H9 (cell line): ENCODE measurements at regions not wholly inside any gene's neighbourhood (a gene's known extent, or its start where the extent isn't known, plus 50 kb on each side); places are given as distances from the start of the nearest gene placed in this dataset.

ENCODE experiments used
- DNase-seq: peaks from one replicate; pipeline ENCODE4 v3.0.0-alpha.2; 2017
- H2AFZ ChIP-seq: one replicate; pipeline ENCODE4 v1.6.1; 2013; ENCODE audit warnings: mild to moderate bottlenecking, low read length, control low read depth, moderate library complexity
- H2AK5ac ChIP-seq: 2 replicates; pipeline ENCODE4 v1.6.1; 2013; ENCODE audit warnings: low read length, control low read depth, mixed read lengths; ENCODE audit not compliant: insufficient read length
- H2BK120ac ChIP-seq: one replicate; pipeline ENCODE4 v1.6.1; 2013; ENCODE audit warnings: low read depth, mild to moderate bottlenecking, low read length, control low read depth, inconsistent platforms; ENCODE audit not compliant: poor library complexity, severe bottlenecking
- H2BK12ac ChIP-seq: 2 replicates; pipeline ENCODE4 v1.6.1; 2013; ENCODE audit warnings: low read length, control low read depth, mixed read lengths, low read depth; ENCODE audit not compliant: insufficient read length
- H2BK15ac ChIP-seq: 2 replicates; pipeline ENCODE4 v1.6.1; 2013; ENCODE audit warnings: low read depth, low read length, control low read depth
- H2BK20ac ChIP-seq: one replicate; pipeline ENCODE4 v1.6.1; 2013; ENCODE audit warnings: low read depth, mild to moderate bottlenecking, low read length, control low read depth, inconsistent platforms; ENCODE audit not compliant: poor library complexity, severe bottlenecking
- H2BK5ac ChIP-seq: 2 replicates; pipeline ENCODE4 v1.6.1; 2013; ENCODE audit warnings: low read length, control low read depth, mixed read lengths; ENCODE audit not compliant: insufficient read length
- H3K14ac ChIP-seq: 2 replicates; pipeline ENCODE4 v1.6.1; 2013; ENCODE audit warnings: low read length, control low read depth; ENCODE audit not compliant: insufficient read depth
- H3K18ac ChIP-seq: 2 replicates; pipeline ENCODE4 v1.6.1; 2013; ENCODE audit warnings: low read depth, mild to moderate bottlenecking, mixed read lengths, low read length, control low read depth; ENCODE audit not compliant: insufficient read length
- H3K23ac ChIP-seq: 2 replicates; pipeline ENCODE4 v1.6.1; 2013; ENCODE audit warnings: low read length, control low read depth, mixed read lengths, low read depth; ENCODE audit not compliant: insufficient read length
- H3K23me2 ChIP-seq: 2 replicates; pipeline ENCODE4 v1.6.1; 2013; ENCODE audit warnings: low read depth, mild to moderate bottlenecking, mixed read lengths, low read length, control low read depth; ENCODE audit not compliant: insufficient read length, poor library complexity, severe bottlenecking
- H3K27ac ChIP-seq: 2 replicates; pipeline ENCODE4 v1.5.1; 2013; ENCODE audit warnings: low read length, control low read depth, mixed read lengths, low read depth; ENCODE audit not compliant: insufficient read length
- H3K27me3 ChIP-seq: 2 replicates; pipeline ENCODE4 v1.6.1; 2013; ENCODE audit warnings: low read length, control low read depth, inconsistent platforms; ENCODE audit not compliant: insufficient read depth
- H3K4ac ChIP-seq: 2 replicates; pipeline ENCODE4 v1.6.1; 2013; ENCODE audit warnings: low read depth, mild to moderate bottlenecking, control low read depth, inconsistent platforms, low read length, moderate library complexity
- H3K4me1 ChIP-seq: 2 replicates; pipeline ENCODE4 v1.6.1; 2013; ENCODE audit warnings: low read length, control low read depth, inconsistent platforms; ENCODE audit not compliant: insufficient read depth
- H3K4me2 ChIP-seq: 2 replicates; pipeline ENCODE4 v1.6.1; 2013; ENCODE audit warnings: low read length, control low read depth, mixed read lengths; ENCODE audit not compliant: insufficient read length, insufficient read depth
- H3K56ac ChIP-seq: 2 replicates; pipeline ENCODE4 v1.6.1; 2013; ENCODE audit warnings: low read depth, mild to moderate bottlenecking, mixed read lengths, low read length, control low read depth; ENCODE audit not compliant: insufficient read length
- H3K79me1 ChIP-seq: 2 replicates; pipeline ENCODE4 v1.6.1; 2013; ENCODE audit warnings: low read depth, mild to moderate bottlenecking, moderate library complexity, low read length, control low read depth, inconsistent platforms; ENCODE audit not compliant: insufficient read depth, poor library complexity, severe bottlenecking
- H3K79me2 ChIP-seq: 2 replicates; pipeline ENCODE4 v1.6.1; 2013; ENCODE audit warnings: low read length, control low read depth, inconsistent platforms; ENCODE audit not compliant: insufficient read depth
- H3K9ac ChIP-seq: 2 replicates; pipeline ENCODE4 v1.6.1; 2013; ENCODE audit warnings: low read length, control low read depth, mixed read lengths; ENCODE audit not compliant: insufficient read length; ENCODE audit errors: extremely low read depth
- H3K9me3 ChIP-seq: one replicate; pipeline ENCODE4 v1.6.1; 2013; ENCODE audit warnings: low read depth, low read length, inconsistent platforms; ENCODE audit not compliant: control insufficient read depth
- H3T11ph ChIP-seq: one replicate; pipeline ENCODE4 v1.6.1; 2013; ENCODE audit warnings: mild to moderate bottlenecking, low read length, control low read depth, inconsistent platforms
- H4K20me1 ChIP-seq: one replicate; pipeline ENCODE4 v1.6.1; 2013; ENCODE audit not compliant: control insufficient read depth, insufficient read length, insufficient read depth
- H4K5ac ChIP-seq: 2 replicates; pipeline ENCODE4 v1.6.1; 2013; ENCODE audit warnings: low read depth, mild to moderate bottlenecking, mixed read lengths, low read length, control low read depth; ENCODE audit not compliant: insufficient read length
- H4K8ac ChIP-seq: replicated peaks from 2 replicates; pipeline ENCODE4 v1.6.1; 2013; ENCODE audit warnings: low read length, control low read depth, mixed read lengths, low read depth; ENCODE audit not compliant: insufficient read length
- H4K91ac ChIP-seq: 2 replicates; pipeline ENCODE4 v1.6.1; 2013; ENCODE audit warnings: low read depth, mild to moderate bottlenecking, moderate library complexity, mixed read lengths, low read length, control low read depth; ENCODE audit not compliant: insufficient read length
- H3K27ac Mint-ChIP-seq, 3 experiments: 2 replicates in 2 of 3; 3 replicates in 1 of 3; pipeline ENCODE4 v1.8.0; 2020 to 2021; ENCODE audit warnings: mixed read lengths in 3 of 3, mild to moderate bottlenecking in 1 of 3, moderate library complexity in 1 of 3
- H3K27me3 Mint-ChIP-seq: 2 replicates; pipeline ENCODE4 v1.8.0; 2021; ENCODE audit warnings: low read depth, mild to moderate bottlenecking, moderate library complexity, mixed read lengths
- H3K36me3 Mint-ChIP-seq, 3 experiments: 2 replicates in 2 of 3; 3 replicates in 1 of 3; pipeline ENCODE4 v1.8.0; 2020 to 2021; ENCODE audit warnings: low read depth in 3 of 3, mixed read lengths in 3 of 3; ENCODE audit not compliant: insufficient read depth in 1 of 3
- H3K4me1 Mint-ChIP-seq, 2 experiments: 2 replicates each; pipeline ENCODE4 v1.8.0; 2020; ENCODE audit warnings: mixed read lengths in 2 of 2
- H3K4me3 Mint-ChIP-seq, 2 experiments: 2 replicates in 1 of 2; 3 replicates in 1 of 2; pipeline ENCODE4 v1.8.0; 2020 to 2021; ENCODE audit warnings: mild to moderate bottlenecking in 2 of 2, mixed read lengths in 2 of 2, moderate library complexity in 1 of 2
- H3K9me3 Mint-ChIP-seq, 2 experiments: 2 replicates in 1 of 2; 3 replicates in 1 of 2; pipeline ENCODE4 v1.8.0; 2020; ENCODE audit warnings: mild to moderate bottlenecking in 2 of 2, mixed read lengths in 2 of 2, moderate library complexity in 1 of 2
- CTCF ChIP-seq: fragments of 200-600 bp; sonication (generic); conservative IDR thresholded peaks from 3 replicates; pipeline ENCODE4 v1.8.0; 2021; ENCODE audit warnings: antibody characterized with exemption, mild to moderate bottlenecking
- WGBS: extraction: QIAGEN DNeasy Blood & Tissue Kit; methylation state at CpG from one replicate; pipeline ENCODE4 v1.1.7; 2013; ENCODE audit warnings: missing lambda C conversion rate, low lambda C conversion rate, mixed read lengths; ENCODE audit not compliant: insufficient read length; ENCODE audit errors: extremely low coverage; 5-methylcytosine and 5-hydroxymethylcytosine counted together

- no peak overlapping the region for H3K4me3 Mint-ChIP-seq
- no peak overlapping the region for H2AFZ ChIP-seq
- peaks cover 6 to 9% of the 10 kb centered on the region in 2 experiments; a peak in 3 of 4 replicates for H3K4me1 Mint-ChIP-seq
- no peak overlapping the region for H4K5ac ChIP-seq
- no peak overlapping the region for H2BK12ac ChIP-seq
- no peak overlapping the region for H3K4me2 ChIP-seq
- H3K27ac ChIP-seq = no peak overlapping the region
- no peaks in the 10 kb centered on the region for H4K20me1 ChIP-seq
- no peak overlapping the region for H3T11ph ChIP-seq
- no peaks in the 10 kb centered on the region for H3K23me2 ChIP-seq
- WGBS = no CpG with 5 or more reads among the region's 3 CpGs
- no peak overlapping the region for H2BK20ac ChIP-seq
- H2BK120ac ChIP-seq = no peak overlapping the region
- DNase-seq = no peak
- H4K8ac ChIP-seq = no peak overlapping the region
- no peaks in the 10 kb centered on the region for H3K9me3 ChIP-seq
- H3K27me3 Mint-ChIP-seq = no peaks in the 10 kb centered on the region
- H3K9ac ChIP-seq = no peak overlapping the region
- no peak overlapping the region for H3K4ac ChIP-seq
- no peaks in the 10 kb centered on the region for H3K27me3 ChIP-seq
- no peak overlapping the region for H4K91ac ChIP-seq
- no peak overlapping the region for H2AK5ac ChIP-seq
- no peaks in the 10 kb centered on the region for H3K4me1 ChIP-seq
- no peak overlapping the region for H3K23ac ChIP-seq
- no peaks in the 10 kb centered on the region for H3K79me2 ChIP-seq
- H3K79me1 ChIP-seq = no peaks in the 10 kb centered on the region
- no peak overlapping the region for H2BK5ac ChIP-seq
- H2BK15ac ChIP-seq = no peak overlapping the region
- no peak overlapping the region for H3K27ac Mint-ChIP-seq
- H3K18ac ChIP-seq = no peak overlapping the region
- H3K36me3 Mint-ChIP-seq = peaks cover 3 to 28% (median 16%) of the 10 kb centered on the region in 3 experiments; a peak in 6 of 7 replicates
- TF ChIP-seq CTCF = no peak
- no peak overlapping the region for H3K56ac ChIP-seq
- no peak overlapping the region for H3K14ac ChIP-seq
- H3K9me3 Mint-ChIP-seq = peaks cover 25 to 28% of the 10 kb centered on the region in 2 experiments
Observed at GRCh38 chr4:148926276-148927260, 484.4 kb upstream of the NR3C2 start.
